ENCODE measurements at regions not wholly inside any gene's neighbourhood (a gene's known extent, or its start where the extent isn't known, plus 50 kb on each side); places are given as distances from the start of the nearest gene placed in this dataset.

DNA sequence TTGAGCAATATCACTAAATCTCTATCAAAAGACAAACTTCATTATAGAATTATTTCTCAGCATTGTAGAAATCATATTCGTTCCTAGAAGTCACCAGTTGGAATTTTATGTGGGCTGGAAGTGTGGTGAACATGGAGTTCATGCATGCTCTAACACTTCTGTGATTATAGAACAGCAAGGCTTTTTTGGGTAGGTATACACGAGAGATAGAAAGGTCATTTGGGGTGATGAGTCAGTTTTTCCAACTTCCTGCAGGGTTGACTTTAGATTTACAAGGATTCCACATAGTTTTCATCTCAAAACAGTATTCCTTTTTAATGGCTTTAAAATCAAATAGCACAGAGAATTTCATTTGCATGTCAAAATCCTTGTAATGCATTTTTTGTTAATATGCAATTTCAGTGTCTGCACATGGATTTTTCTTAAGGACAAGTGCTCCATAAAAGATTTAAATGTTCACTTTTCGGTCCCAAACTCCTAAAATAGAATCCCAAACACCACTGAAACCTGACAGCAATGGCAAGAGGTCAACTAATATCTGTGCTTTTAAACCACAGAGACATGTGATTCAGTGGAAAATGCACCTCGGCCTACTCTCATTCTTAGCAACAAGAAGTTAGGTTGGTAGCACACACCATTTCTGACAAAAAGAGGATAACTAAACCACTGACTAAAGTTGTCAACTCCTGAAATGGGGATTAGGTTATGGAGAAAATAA, 211.0 kb downstream of the MOXD1 start:
- TF ChIP-seq, protein P1, sequence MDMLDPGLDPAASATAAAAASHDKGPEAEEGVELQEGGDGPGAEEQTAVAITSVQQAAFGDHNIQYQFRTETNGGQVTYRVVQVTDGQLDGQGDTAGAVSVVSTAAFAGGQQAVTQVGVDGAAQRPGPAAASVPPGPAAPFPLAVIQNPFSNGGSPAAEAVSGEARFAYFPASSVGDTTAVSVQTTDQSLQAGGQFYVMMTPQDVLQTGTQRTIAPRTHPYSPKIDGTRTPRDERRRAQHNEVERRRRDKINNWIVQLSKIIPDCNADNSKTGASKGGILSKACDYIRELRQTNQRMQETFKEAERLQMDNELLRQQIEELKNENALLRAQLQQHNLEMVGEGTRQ (CRISPR knock-in tag; IDR thresholded peaks at IDR 0.05): no peak
- no peak for TF ChIP-seq CTCF (IDR thresholded peaks at IDR 0.05)
